DMS53 treated with DMSO at 0.1 percent for 48 hours (cell line): ENCODE measurements at regions not wholly inside any gene's neighbourhood (a gene's known extent, or its start where the extent isn't known, plus 50 kb on each side); places are given as distances from the start of the nearest gene placed in this dataset.
A peak's percentile ranks its signal among the peaks of the same experiment; 100 is the strongest.
"Not testable (repeated sequence)": the region's sequence is repeated elsewhere in the genome, so short reads cannot be mapped to it uniquely, and the experiment has no call there.

Experiments used
- DNase-seq: peaks from one replicate; lab custom pipeline; 2025; ENCODE audit not compliant: unreplicated experiment; lab: John Stamatoyannopoulos, UW

- DNase-seq = no peak
These were observed 606.2 kb downstream of the KLHL13 start for GRCh38 chrX:117510453-117510852.

- peak; percentile 46 for DNase-seq
These were observed 608.6 kb downstream of the KLHL13 start for GRCh38 chrX:117508021-117508420.

GRCh38 chrX:117487421-117487820 is 629.2 kb downstream of the KLHL13 start:
- no peak for DNase-seq

GRCh38 chrX:117483950-117484349 is 632.7 kb downstream of the KLHL13 start:
- no peak for DNase-seq

GRCh38 chrX:117458243-117458968 is 658.2 kb downstream of the KLHL13 start:
- no peak for DNase-seq

- DNase-seq = no peak
These were observed 660.8 kb downstream of the KLHL13 start for GRCh38 chrX:117455787-117456186.

GRCh38 chrX:117429501-117429900 is 687.1 kb downstream of the KLHL13 start:
- DNase-seq = no peak

GRCh38 chrX:117407449-117408150 is 709.0 kb downstream of the KLHL13 start:
- no peak for DNase-seq

GRCh38 chrX:117400839-117401238 is 715.8 kb downstream of the KLHL13 start:
- no peak for DNase-seq

GRCh38 chrX:117400005-117400404 is 716.6 kb downstream of the KLHL13 start:
- no peak for DNase-seq

GRCh38 chrX:117397844-117398243 is 718.8 kb downstream of the KLHL13 start:
- DNase-seq = no peak

- not testable (repeated sequence) for DNase-seq
These were observed 722.0 kb downstream of the KLHL13 start for GRCh38 chrX:117394506-117395070.

GRCh38 chrX:117392360-117392759 is 724.2 kb downstream of the KLHL13 start:
- DNase-seq = not testable (repeated sequence)

GRCh38 chrX:117376460-117376859 is 740.1 kb downstream of the KLHL13 start:
- peak; percentile 72 for DNase-seq

- no peak for DNase-seq
These were observed 781.4 kb downstream of the KLHL13 start for GRCh38 chrX:117335209-117335608.

- DNase-seq = no peak
These were observed 789.2 kb downstream of the KLHL13 start for GRCh38 chrX:117327373-117327772.

- DNase-seq = no peak
These were observed 790.9 kb downstream of the KLHL13 start for GRCh38 chrX:117325706-117326105.

GRCh38 chrX:117305168-117305766 is 811.3 kb downstream of the KLHL13 start:
- no peak for DNase-seq

GRCh38 chrX:117301086-117301485 is 815.5 kb downstream of the KLHL13 start:
- no peak for DNase-seq

GRCh38 chrX:117291760-117292159 is 824.9 kb downstream of the KLHL13 start:
- no peak for DNase-seq

- no peak for DNase-seq
These were observed 812.2 kb upstream of the CT83 start for GRCh38 chrX:117274965-117275364.
